ENCODE measurements at regions not wholly inside any gene's neighbourhood (a gene's known extent, or its start where the extent isn't known, plus 50 kb on each side); places are given as distances from the start of the nearest gene placed in this dataset.

DNA sequence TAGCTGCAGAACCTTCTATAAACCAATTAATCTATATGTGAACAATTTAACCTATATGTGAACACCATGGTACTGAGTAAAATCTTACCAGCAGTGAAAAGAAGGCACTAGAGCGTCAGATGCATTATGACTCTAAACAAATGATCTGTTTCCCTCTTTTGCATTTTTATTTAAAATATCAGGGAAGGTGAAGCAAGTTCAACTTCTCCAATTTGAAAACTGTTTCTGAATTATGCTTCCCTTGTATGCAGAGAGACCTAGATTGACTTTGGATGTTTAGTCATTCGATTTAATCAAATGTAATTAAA is 80.9 kb downstream of the DAD1 start:
- TF ChIP-seq, protein P1, sequence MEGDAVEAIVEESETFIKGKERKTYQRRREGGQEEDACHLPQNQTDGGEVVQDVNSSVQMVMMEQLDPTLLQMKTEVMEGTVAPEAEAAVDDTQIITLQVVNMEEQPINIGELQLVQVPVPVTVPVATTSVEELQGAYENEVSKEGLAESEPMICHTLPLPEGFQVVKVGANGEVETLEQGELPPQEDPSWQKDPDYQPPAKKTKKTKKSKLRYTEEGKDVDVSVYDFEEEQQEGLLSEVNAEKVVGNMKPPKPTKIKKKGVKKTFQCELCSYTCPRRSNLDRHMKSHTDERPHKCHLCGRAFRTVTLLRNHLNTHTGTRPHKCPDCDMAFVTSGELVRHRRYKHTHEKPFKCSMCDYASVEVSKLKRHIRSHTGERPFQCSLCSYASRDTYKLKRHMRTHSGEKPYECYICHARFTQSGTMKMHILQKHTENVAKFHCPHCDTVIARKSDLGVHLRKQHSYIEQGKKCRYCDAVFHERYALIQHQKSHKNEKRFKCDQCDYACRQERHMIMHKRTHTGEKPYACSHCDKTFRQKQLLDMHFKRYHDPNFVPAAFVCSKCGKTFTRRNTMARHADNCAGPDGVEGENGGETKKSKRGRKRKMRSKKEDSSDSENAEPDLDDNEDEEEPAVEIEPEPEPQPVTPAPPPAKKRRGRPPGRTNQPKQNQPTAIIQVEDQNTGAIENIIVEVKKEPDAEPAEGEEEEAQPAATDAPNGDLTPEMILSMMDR (conservative IDR thresholded peaks at IDR 0.05; ENCODE audit: low read depth, low read length), result no peak
- no peak overlapping the region for H3K4me3 ChIP-seq (ENCODE audit: low read length)
- no peak for DNase-seq (ENCODE audit: low read depth)

DNA sequence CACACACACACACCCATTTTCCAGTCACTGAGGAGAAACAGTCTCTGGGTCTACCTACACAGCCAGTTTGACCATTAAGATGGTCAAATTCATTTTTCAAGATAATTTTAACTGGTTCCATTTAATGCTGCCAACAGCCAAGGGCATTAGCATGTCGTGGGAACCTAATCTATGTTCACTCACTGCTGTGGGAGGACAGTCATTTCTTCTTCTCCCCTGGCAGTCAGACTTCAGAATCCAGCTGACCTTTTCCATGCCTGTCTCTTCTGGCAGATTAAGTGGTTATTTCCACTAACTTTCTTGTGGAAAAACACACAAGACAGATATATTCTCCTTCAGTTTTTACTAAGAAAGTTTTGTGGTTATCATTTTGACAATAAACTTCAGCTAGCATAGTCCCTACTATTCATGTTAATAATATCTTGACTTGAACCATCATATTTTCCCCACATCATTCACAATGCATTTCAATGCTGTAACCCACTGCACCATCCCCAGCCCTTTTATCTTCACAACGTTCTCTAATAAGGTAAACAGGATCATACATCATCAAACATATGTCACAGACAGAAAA is 82.2 kb downstream of the DAD1 start:
- DNase-seq (ENCODE audit: low read depth), result no peak
- TF ChIP-seq, protein P1 (conservative IDR thresholded peaks at IDR 0.05; ENCODE audit: low read depth, low read length), result no peak
- H3K4me3 ChIP-seq (ENCODE audit: low read length), result no peak overlapping the region

DNA sequence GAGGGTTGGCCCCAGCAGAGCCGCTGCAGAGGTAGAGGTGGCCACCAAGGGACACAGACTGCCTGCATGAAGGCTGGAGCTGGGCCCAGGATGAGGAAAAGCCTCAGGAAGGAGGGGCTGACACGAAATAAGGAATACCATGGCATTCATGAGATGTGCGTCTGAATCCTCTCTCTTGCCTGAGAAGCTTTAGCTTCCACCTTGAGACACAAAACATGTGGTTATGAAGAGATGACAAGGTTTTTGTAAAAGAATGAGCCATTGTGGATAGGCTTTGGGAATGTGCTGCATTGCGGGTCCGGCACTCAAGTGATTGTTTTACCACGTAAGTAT is 82.7 kb downstream of the DAD1 start:
- TF ChIP-seq, protein P1 (conservative IDR thresholded peaks at IDR 0.05; ENCODE audit: low read depth, low read length), result no peak
- DNase-seq (ENCODE audit: low read depth), result no peak
- H3K4me3 ChIP-seq (ENCODE audit: low read length), result no peak overlapping the region

DNA sequence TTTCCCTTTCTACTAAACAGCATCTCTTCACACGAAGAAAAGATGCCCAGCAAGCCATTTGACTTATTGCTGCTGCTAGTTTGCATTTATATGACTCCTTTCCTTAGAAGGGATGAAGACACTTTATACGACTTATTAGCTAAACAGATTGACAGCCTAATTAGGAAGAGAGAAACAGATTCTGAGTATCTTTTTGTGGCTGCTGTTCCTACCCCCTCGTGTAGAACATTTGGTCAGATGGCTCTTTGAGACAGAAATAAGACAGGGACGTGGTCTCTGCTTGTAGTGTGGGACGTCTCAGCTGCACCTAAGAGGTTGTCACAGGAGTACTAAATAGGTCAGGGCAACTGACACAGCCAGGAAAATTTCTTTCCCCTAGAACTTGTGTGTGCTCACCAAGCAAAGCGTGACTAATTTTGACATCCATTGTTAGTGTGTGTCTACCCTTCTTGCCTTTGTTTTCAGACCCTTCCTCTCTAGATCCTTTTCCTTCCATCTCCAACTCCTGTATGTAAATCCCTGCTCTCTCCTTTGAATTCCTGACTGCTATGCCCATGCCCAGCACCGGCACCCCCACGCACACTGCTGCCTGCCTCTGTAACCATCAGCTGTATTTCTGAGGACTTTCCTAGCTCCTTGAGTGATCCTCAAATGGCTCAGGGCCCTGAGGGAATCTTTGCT is 83.2 kb downstream of the DAD1 start:
- no peak for DNase-seq (ENCODE audit: low read depth)
- H3K4me3 ChIP-seq (ENCODE audit: low read length), result no peak overlapping the region
- TF ChIP-seq, protein P1 (conservative IDR thresholded peaks at IDR 0.05; ENCODE audit: low read depth, low read length), result no peak

DNA sequence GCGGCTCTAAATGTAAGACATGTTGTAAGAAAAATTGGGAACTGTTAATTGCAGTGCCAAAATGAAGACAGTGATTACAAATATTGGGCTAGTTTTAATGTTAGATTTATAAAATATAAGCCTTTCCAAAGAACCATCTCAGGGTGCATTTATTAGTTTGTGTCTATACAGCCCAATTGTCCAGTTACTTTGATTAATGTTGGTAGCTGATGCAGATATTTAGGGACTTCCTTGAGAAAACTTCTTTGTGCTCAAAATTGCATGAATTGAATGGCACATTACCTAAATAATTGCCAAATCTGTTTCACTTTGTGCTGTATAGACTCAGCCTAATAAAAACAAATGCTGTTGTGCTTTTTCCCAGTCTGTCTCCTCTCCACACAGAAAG is 83.7 kb downstream of the DAD1 start:
- H3K4me3 ChIP-seq (ENCODE audit: low read length), result no peak overlapping the region

DNA sequence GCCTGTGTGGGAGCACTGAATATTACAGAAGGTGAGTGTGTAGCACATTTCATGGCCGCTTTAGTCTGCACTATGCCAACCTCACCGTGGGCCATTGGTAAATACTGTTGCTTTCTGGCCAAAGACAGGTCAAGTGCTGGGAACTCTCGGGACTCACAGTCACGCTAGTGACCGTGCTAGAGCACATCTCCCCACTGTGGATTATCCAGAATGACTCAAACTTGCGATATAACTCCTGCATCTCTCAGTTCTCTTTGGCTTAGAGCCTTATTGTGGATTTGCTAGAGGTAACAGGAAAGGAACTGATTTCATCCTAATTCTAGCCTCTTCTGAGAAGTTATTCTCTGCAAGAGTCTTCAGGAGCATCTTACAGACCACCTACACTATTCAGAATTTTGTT is 86.5 kb downstream of the DAD1 start:
- TF ChIP-seq, protein P1 (conservative IDR thresholded peaks at IDR 0.05; ENCODE audit: low read depth, low read length), result no peak
- no peak for DNase-seq (ENCODE audit: low read depth)
- H3K4me3 ChIP-seq (ENCODE audit: low read length), result no peak overlapping the region

More for the DNA sequence above, 83.7 kb downstream of the DAD1 start:
- DNase-seq (ENCODE audit: low read depth), result no peak
- TF ChIP-seq, protein P1 (conservative IDR thresholded peaks at IDR 0.05; ENCODE audit: low read depth, low read length), result no peak

DNA sequence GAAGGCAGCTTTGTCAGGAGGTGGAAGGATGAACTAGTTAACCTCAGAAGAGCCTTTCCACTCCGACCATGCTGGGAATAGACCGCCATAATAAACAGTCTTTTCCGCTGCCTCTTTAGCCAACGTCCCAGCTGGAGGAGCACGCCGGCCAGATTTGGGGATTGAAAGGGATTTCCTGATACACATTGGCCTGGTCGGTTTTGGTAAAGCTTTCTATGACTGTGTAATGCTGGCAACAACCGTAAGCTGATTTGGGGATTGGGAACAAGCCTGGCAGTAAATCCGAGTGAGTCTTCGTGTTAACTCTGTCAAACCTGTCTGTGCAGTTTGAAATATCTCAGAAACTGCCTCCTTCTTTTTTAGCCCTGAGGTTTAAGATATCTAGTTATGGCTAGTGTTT is 87.0 kb downstream of the DAD1 start:
- TF ChIP-seq, protein P1 (conservative IDR thresholded peaks at IDR 0.05; ENCODE audit: low read depth, low read length), result no peak
- DNase-seq (ENCODE audit: low read depth), result no peak
- H3K4me3 ChIP-seq (ENCODE audit: low read length), result no peak overlapping the region

Data from retinal pigment epithelial cell (primary cell).